ENCODE measurements at regions not wholly inside any gene's neighbourhood (a gene's known extent, or its start where the extent isn't known, plus 50 kb on each side); places are given as distances from the start of the nearest gene placed in this dataset.

DNA sequence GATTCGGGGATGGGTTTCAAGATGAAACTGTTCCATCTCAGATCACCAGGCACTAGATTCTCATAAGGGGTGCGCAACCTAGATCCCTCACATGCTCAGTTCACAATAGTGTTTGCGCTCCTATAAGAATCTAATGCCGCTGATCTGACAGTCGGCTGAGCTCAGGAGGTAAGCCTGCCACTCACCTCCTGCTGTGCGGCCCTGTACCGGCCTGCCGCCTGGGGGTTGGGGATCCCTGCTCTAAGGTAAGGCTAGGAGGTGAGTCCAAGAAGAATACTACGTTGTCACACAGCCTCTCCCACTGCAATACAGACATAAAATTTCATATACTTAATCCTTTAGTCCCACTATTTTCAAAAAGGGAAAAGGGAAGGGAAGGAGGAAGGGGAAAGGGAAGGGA, 213.4 kb upstream of the HCCS start:
- DNase-seq (ENCODE audit: low spot score): no peak
- in situ Hi-C loops (cut with MboI; ENCODE audit: low pct_unique_long_range_greater_than_20kb, low sequenced_read_pairs, unreplicated experiment): no loop called here
- TF ChIP-seq, protein P1, sequence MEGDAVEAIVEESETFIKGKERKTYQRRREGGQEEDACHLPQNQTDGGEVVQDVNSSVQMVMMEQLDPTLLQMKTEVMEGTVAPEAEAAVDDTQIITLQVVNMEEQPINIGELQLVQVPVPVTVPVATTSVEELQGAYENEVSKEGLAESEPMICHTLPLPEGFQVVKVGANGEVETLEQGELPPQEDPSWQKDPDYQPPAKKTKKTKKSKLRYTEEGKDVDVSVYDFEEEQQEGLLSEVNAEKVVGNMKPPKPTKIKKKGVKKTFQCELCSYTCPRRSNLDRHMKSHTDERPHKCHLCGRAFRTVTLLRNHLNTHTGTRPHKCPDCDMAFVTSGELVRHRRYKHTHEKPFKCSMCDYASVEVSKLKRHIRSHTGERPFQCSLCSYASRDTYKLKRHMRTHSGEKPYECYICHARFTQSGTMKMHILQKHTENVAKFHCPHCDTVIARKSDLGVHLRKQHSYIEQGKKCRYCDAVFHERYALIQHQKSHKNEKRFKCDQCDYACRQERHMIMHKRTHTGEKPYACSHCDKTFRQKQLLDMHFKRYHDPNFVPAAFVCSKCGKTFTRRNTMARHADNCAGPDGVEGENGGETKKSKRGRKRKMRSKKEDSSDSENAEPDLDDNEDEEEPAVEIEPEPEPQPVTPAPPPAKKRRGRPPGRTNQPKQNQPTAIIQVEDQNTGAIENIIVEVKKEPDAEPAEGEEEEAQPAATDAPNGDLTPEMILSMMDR (IDR thresholded peaks at IDR 0.05; ENCODE audit: extremely low read depth, insufficient read depth, missing control alignments): no peak

DNA sequence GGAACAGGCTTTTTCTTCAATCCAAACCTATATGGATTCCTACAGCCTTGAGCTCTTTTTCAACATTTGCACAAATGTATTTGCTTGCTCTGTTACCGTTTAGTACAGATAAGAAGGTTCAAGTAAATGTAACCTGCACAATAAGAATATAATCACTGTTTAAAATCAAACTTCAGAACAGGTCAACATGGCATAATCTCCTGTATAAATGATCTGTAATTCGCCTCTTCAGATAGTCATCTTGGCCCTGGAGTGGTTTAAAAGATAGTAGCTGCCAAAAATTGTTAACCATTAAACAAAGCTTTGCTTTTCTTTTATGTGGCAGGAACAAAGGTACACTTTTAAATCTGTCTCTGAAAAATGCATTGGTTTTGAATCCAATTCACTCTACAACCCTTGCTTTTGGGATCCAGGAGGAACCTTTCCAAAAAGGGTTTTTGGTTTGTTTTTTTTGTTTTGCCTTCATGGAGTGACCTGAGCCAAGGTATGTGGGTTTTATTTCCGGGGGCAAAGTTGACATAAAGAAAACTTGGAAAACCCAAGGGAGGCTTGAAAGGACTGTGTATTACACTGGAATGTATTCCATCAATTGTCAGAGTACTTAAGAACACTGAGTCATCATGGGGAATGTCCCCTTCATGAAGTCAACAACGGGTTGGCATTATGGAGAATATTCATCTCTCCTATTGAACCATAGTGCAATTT, 210.4 kb upstream of the HCCS start:
- TF ChIP-seq, protein P1 (IDR thresholded peaks at IDR 0.05; ENCODE audit: extremely low read depth, insufficient read depth, missing control alignments): no peak
- no peak for DNase-seq (ENCODE audit: low spot score)
- in situ Hi-C loops (cut with MboI; ENCODE audit: low pct_unique_long_range_greater_than_20kb, low sequenced_read_pairs, unreplicated experiment): no loop called here

DNA sequence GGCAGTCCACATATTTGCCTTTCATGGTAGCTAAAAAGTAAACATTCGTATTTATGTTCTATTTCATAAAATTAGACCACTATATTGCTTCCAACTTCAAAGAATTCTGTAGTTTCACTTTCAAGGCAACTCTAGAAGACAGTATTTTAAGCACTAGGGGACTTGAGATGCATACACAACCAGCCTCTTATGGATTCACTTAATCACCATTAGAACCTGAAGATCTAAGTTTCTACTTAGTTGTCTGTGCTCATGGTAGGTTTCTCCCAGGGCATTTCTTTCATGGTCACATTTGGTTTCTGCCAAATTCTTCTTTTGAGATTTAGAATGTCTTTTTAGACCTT, 209.9 kb upstream of the HCCS start:
- in situ Hi-C loops (cut with MboI; ENCODE audit: low pct_unique_long_range_greater_than_20kb, low sequenced_read_pairs, unreplicated experiment): no loop called here
- no peak for DNase-seq (ENCODE audit: low spot score)
- TF ChIP-seq, protein P1 (IDR thresholded peaks at IDR 0.05; ENCODE audit: extremely low read depth, insufficient read depth, missing control alignments): no peak

DNA sequence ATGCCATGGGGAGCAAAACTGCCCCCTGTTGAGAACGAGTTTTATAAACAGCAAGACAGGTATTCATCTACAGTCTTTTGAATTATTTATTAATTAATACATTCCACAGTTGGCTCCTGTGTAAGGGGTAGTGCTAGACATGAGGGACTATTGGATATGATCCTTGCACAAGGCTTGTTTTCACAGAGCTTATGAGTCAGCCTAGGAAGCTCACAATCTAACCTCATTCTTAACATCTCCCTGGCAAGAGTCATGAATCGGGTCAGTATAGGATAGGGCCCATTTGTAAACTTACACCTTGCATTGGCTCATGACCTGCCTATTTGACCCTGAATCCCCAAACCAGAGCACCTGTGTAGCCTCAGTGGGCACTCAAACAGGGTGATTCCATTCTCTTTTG, 209.1 kb upstream of the HCCS start:
- TF ChIP-seq, protein P1 (IDR thresholded peaks at IDR 0.05; ENCODE audit: extremely low read depth, insufficient read depth, missing control alignments): no peak
- DNase-seq (ENCODE audit: low spot score): no peak
- in situ Hi-C loops (cut with MboI; ENCODE audit: low pct_unique_long_range_greater_than_20kb, low sequenced_read_pairs, unreplicated experiment): no loop called here

DNA sequence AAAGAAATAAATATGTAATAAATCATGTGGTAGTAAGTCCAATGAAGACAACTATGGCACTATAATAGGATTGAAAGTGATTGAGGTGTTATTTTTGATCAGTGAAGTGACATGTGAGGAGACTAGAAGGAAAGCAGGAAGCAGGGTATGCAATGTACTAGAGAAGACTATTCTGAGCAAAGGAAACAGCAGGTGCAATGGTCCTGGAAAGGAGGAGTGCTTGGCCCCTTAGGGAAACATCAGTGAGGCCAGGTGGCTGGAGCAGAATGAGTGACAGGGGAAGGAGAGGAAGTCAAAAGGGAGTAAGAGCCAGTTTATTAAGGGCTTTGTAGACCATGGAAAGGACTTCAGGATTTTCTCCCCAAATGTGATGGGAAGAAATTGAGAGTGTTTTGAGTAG, 207.6 kb upstream of the HCCS start:
- no peak for DNase-seq (ENCODE audit: low spot score)
- TF ChIP-seq, protein P1 (IDR thresholded peaks at IDR 0.05; ENCODE audit: extremely low read depth, insufficient read depth, missing control alignments): no peak
- in situ Hi-C loops (cut with MboI; ENCODE audit: low pct_unique_long_range_greater_than_20kb, low sequenced_read_pairs, unreplicated experiment): no loop called here

DNA sequence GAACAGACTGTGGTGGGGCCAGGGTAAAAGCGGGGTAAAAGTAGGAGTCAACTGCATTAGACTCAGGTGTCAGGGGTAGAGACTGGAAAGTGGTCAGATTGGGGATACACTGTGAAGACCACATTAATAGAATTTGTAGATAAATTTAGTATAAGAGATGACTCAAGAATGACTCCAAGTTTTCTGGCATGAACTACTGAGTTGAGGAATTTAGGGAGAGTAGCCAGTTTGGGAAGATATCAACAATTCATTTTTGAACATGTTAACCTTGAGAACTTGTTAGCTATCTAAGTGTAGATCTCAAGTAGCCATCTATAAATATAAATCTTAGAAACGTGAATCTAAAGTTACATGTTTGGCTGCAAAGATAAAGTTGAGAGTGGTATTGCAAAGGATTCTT, 206.9 kb upstream of the HCCS start:
- DNase-seq (ENCODE audit: low spot score): no peak
- in situ Hi-C loops (cut with MboI; ENCODE audit: low pct_unique_long_range_greater_than_20kb, low sequenced_read_pairs, unreplicated experiment): no loop called here
- TF ChIP-seq, protein P1 (IDR thresholded peaks at IDR 0.05; ENCODE audit: extremely low read depth, insufficient read depth, missing control alignments): no peak

Measured in GM13977 (cell line).